Medulla oblongata (tissue), 1 donor: ENCODE measurements at regions not wholly inside any gene's neighbourhood (a gene's known extent, or its start where the extent isn't known, plus 50 kb on each side); places are given as distances from the start of the nearest gene placed in this dataset.
"Not testable (repeated sequence)": the region's sequence is repeated elsewhere in the genome, so short reads cannot be mapped to it uniquely, and the experiment has no call there.

Experiments
- DNase-seq: peaks from one replicate; pipeline ENCODE4 v3.0.0-alpha.2; 2015; ENCODE audit errors: extremely low spot score

DNA sequence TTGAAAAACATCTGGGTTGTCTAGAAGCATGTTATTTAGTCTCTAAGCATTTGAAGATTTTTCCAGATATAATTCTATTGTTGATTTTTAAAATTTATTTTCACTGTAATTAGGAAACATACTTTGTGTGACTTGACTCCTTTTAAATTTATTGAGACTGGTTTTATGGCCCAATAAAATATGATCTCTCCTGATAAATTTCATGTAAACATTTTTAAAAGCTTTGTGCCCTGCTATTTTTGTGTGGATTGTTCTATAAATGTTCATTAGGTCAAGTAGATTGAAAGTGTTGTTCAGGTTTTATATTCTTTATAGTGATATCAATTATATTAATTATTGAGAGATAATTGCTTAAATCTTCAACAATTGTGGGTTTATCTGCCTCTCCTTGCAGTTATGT is 105.4 kb downstream of the RFX6 start:
- no peak for DNase-seq

- DNase-seq, result no peak
Observed at GRCh38 chr6:116983375-116983774, 106.3 kb downstream of the RFX6 start.

- no peak for DNase-seq
Observed at GRCh38 chr6:116986819-116987218, 109.8 kb downstream of the RFX6 start.

DNA sequence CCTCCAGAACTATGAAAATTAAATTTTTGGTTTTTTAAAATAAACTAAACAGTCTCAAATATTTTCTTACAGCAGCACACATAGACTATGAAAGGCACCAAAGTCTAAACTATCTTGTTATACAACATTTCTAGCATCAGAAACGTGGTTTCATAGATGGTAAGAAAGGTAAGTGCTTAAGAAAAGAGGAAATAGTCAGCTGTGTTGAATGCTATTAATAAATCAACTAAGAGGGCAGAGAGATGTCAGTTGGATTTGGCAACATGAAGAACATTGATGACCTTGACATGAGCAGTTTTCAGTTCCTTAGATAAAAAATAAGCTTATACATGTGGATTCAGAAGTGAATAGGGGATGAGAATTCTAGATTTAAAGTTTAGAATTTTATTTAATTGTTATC is 113.6 kb downstream of the RFX6 start:
- DNase-seq, result no peak

DNA sequence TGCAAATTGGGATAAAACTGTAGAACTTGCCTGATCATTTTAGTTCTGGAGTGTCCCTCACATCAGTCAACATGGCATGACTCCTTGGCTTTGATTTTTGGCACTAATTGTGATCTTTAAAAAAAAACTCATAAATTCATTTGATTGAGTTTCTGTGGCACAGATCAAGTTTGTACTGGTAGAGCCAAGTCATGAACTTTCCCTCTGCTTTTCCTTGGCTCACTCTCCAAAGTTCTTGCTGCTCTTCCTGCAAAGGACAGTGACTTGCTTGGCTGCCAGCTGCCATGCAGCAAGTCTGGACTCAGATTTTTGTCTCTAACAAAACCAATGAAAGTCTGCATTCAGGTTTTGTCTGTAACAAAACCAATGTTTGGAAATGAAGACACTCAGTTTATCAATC is 115.5 kb downstream of the RFX6 start:
- DNase-seq, result no peak

GRCh38 chr6:116994447-116994846 is 117.4 kb downstream of the RFX6 start:
- no peak for DNase-seq

DNA sequence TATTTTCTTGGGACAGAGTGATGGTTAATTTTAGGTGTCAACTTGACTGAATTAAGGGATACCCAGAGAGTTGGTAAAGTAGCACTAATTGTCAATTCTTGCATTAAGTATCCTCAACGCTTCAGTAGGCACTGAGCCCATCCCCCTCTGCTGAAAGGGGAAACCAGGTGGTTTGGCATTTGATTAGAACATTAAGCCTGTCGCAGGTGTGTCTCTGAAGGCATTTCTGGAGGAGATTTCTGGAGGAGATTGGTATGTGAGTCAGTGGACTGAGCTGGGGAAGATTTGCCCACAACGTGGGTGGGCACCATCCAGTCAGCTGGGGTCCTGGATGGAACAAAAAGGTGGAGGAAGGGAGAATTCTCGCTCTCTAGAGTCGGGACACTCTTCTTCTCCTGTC is 119.8 kb downstream of the RFX6 start:
- DNase-seq, result no peak

- no peak for DNase-seq
Observed at GRCh38 chr6:116997496-116997895, 120.5 kb downstream of the RFX6 start.

DNA sequence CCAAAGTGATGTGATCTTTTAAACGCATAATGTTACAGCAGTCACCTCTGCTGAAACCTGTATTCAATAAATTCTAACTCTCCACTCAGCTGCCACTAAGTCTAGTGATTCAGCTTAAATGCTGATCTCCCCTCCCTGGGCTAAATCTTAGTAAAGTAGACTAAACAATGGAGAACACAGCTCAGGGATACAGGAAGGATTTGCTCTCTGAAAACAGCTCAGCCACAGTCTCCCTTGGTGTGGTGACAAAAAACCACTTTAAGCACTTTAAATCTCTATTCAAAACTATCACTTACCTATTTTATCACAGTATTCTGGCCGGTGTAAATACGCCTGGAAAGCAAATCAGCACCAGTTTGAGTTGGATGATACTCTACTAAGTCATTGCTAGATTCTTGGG is 130.6 kb downstream of the RFX6 start:
- no peak for DNase-seq

DNA sequence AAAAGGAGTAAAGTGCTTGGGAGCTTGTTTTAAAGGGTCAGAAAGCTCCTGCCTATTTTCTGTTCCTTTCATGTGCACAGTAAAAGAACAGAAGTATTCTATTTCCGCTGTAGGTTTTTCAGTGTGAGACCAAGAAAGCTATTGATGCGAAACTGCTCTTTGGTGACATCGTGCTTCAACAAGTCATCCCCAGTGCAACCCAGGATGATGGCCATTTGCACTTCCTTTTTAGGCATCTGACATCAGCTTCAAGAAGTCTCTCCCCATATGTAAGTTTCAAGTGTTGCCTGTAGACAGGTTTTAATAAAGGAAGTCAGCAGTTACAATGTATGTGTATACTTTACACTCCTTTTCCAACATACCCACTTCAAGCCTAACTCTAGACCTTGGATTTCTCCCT is 131.6 kb downstream of the RFX6 start:
- DNase-seq, result no peak

GRCh38 chr6:117014641-117015473 is 137.8 kb downstream of the RFX6 start:
- not testable (repeated sequence) for DNase-seq

- DNase-seq, result not testable (repeated sequence)
Observed at GRCh38 chr6:117015474-117015804, 138.4 kb downstream of the RFX6 start.

DNA sequence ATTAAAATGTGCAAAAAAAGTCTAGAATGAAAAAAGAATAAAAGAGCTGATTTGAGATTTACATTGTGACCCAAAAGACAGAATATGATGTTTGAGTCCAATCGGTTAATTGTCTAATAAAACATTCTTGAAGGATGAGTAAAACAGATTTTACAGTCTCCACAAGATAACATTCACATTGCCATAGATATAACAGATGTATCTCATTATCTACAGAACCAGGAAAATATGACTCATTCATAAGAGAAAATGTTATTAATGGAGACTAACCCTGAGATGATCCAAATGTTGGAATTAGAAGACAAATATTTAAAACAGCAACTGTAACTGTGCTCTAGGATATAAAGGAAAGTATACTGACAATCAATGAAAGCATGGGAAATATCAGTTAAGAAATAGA is 141.7 kb downstream of the RFX6 start:
- DNase-seq, result no peak

DNA sequence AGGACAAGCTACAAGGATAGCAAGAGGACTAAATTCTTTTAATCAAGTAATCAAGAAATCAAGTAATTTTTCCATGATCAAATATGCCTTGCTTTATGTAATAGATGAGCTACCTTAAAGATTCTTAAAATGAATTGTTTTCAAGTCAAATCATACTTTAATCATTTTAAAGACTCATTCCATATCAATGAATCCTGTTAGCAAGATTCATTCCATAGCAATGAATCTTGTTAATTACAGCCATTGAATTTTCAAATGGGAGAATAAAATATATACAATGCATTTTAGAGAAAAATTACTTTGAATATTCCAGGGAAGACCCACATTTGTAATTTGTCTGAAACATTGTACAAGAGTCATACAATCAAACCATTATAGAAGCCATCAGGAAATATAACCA is 145.7 kb downstream of the RFX6 start:
- no peak for DNase-seq

GRCh38 chr6:117025310-117025709 is 148.3 kb downstream of the RFX6 start:
- no peak for DNase-seq

- DNase-seq, result no peak
Observed at GRCh38 chr6:117028256-117028655, 151.2 kb downstream of the RFX6 start.

GRCh38 chr6:117034547-117034946 is 157.5 kb downstream of the RFX6 start:
- no peak for DNase-seq

- DNase-seq, result no peak
Observed at GRCh38 chr6:117034971-117035370, 157.9 kb downstream of the RFX6 start.

- no peak for DNase-seq
Observed at GRCh38 chr6:117050301-117050700, 173.3 kb downstream of the RFX6 start.

DNA sequence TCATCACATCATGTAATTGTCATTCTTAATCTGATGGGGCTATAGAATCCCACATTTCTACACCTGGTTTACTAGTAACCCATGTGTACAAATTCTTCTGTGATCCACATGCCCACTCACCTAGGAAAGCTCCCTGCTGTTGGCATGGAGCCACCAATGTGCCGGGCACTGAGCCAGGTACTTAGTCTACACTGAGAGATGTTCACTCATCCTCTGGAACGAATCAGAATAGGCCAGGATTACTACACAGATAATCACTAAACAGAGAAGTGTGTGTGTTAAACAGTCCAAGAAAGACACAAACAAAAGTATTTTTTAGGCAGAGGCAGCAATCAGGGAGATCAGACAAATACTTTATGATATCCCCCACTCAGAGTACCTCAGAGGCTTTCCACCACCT is 193.2 kb upstream of the VGLL2 start:
- DNase-seq, result no peak

- DNase-seq, result no peak
Observed at GRCh38 chr6:117072781-117073180, 192.6 kb upstream of the VGLL2 start.

DNA sequence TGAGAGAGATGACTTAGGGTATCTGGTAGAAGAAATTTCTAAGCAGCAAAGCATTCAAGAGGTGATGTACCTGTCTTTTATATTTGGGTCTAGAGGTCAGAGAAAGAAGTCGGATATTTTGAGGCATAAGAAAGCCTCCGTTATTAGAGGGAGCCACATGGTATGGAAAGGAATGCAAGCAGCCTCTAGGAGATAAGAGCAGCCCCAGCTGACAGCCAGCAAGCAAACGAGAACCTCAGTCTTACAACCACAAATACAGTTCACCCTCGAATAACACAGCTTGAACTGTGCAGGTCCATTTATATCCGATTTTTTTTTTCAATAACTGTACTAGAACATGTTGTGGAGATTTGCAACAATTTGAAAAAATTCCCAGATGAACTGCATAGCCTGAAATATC is 190.7 kb upstream of the VGLL2 start:
- DNase-seq, result no peak

DNA sequence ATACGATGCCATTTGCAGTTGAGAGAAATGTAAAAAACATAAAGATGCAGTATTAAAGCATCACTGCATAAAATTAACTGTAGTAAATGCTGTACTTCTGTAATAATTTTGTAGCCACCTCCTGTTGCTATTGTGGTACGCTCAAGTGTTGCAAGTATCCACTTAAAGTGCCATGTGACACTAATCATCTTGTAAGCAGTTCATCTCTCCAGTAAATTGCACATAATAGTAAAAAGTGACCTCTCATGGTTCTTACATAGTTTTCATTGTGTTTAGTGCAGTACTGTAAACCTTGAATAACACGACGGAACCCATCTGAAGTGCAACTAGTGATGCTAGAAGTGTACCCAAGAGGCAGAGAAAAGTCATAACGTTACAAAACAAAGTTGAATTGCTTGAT is 190.1 kb upstream of the VGLL2 start:
- DNase-seq, result no peak

DNA sequence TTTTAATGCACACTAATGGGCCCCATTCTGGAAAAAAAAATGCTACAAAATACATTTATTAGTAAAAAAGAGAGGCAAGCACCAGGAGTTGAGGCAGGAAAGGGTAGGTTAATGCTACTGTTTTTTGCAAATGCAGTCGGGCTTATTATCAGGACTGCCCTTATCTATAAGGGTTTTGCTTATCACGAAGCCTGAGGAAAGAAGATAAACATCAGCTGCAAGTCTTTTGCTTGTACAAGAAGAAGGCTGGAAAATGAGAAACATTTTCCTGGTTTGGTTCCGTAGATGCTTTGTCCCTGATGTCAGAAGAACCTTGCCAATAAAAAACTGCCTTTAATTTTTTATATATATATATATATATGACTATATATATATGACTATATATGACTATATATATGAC is 189.3 kb upstream of the VGLL2 start:
- DNase-seq, result no peak
